NB4 (cell line): ENCODE measurements at regions not wholly inside any gene's neighbourhood (a gene's known extent, or its start where the extent isn't known, plus 50 kb on each side); places are given as distances from the start of the nearest gene placed in this dataset.

Experiments used
- POLR2A ChIP-seq: IDR thresholded peaks from 2 replicates; pipeline ENCODE4 v1.6.1; 2011; ENCODE audit warnings: mild to moderate bottlenecking; ENCODE audit not compliant: insufficient read length; ENCODE audit errors: extremely low read depth
- TF ChIP-seq, protein P1 (sequence below): IDR thresholded peaks from 2 replicates; pipeline ENCODE4 v1.6.1; 2011; ENCODE audit warnings: low read depth, low read length
- TF ChIP-seq, protein P2 (sequence below): IDR thresholded peaks from one replicate; pipeline ENCODE4 v1.5.1; 2012; ENCODE audit warnings: low read depth, low read length

DNA sequence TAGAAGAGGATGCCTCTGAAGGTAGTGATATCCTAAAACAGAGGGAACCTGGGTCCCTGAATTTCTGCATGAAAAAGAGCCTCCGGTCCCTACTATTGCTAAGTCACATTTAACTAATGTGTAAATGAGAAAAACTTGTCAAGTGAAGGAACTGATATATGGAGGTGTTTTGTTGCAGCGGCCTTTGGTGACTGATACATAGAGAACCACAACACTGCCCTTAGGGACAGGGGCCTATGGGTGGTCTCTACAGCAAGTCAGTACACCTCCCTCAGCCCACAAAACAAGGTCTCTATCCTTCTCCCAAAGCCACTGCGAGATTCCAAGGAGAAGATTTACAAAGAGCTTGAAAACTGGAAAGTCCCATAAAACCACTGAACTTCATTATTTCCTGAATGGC lies 275.3 kb downstream of the SOX9 start:
- TF ChIP-seq, protein P1, sequence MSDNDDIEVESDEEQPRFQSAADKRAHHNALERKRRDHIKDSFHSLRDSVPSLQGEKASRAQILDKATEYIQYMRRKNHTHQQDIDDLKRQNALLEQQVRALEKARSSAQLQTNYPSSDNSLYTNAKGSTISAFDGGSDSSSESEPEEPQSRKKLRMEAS = no peak
- TF ChIP-seq POLR2A = no peak
- TF ChIP-seq, protein P2, sequence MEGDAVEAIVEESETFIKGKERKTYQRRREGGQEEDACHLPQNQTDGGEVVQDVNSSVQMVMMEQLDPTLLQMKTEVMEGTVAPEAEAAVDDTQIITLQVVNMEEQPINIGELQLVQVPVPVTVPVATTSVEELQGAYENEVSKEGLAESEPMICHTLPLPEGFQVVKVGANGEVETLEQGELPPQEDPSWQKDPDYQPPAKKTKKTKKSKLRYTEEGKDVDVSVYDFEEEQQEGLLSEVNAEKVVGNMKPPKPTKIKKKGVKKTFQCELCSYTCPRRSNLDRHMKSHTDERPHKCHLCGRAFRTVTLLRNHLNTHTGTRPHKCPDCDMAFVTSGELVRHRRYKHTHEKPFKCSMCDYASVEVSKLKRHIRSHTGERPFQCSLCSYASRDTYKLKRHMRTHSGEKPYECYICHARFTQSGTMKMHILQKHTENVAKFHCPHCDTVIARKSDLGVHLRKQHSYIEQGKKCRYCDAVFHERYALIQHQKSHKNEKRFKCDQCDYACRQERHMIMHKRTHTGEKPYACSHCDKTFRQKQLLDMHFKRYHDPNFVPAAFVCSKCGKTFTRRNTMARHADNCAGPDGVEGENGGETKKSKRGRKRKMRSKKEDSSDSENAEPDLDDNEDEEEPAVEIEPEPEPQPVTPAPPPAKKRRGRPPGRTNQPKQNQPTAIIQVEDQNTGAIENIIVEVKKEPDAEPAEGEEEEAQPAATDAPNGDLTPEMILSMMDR = no peak
